ENCODE measurements at regions not wholly inside any gene's neighbourhood (a gene's known extent, or its start where the extent isn't known, plus 50 kb on each side); places are given as distances from the start of the nearest gene placed in this dataset.

GRCh38 chr9:109609060-109609459 is 111.0 kb upstream of the PTPN3 start (continued):
- TF ChIP-seq, protein P1, sequence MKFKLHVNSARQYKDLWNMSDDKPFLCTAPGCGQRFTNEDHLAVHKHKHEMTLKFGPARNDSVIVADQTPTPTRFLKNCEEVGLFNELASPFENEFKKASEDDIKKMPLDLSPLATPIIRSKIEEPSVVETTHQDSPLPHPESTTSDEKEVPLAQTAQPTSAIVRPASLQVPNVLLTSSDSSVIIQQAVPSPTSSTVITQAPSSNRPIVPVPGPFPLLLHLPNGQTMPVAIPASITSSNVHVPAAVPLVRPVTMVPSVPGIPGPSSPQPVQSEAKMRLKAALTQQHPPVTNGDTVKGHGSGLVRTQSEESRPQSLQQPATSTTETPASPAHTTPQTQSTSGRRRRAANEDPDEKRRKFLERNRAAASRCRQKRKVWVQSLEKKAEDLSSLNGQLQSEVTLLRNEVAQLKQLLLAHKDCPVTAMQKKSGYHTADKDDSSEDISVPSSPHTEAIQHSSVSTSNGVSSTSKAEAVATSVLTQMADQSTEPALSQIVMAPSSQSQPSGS (IDR thresholded peaks at IDR 0.05; ENCODE audit: low read length): no peak
- no peak for TF ChIP-seq RAD21 (IDR thresholded peaks at IDR 0.05; ENCODE audit: insufficient read depth, low read depth, low read length)
- no peak for TF ChIP-seq SKIL (IDR thresholded peaks at IDR 0.05; ENCODE audit: low read depth, poor library complexity, severe bottlenecking)
- TF ChIP-seq RCOR1 (conservative IDR thresholded peaks at IDR 0.05; ENCODE audit: low read depth, low read length): no peak

DNA sequence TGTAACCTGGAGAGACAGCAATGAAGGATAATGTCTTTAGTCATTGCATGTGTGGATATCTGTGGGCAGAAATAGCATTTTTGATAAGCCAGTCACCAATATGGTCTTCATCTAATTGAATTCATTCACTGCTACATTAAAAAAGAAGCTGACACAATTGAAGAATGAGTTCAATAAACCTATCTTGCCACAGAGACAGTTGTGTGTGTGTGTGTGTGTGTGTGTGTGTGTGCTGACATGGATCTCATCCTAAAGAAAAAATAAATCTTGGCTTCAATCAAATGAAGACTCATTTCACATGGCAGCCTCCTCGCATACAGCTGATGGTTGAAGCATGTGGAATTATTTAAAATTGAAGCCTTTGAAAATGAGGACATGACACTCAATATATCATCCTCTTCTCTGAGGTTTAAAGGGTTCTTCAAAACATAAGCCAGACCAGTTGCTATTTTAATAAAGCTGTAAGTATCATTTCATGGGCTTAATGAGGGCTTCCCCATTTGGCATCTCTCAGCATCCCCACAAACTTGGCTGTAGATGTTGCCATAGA is 118.5 kb upstream of the PTPN3 start:
- FAIRE-seq (no peak), DNase-seq (ENCODE audit: low read depth, low spot score) (no peak), ATAC-seq (no peak)
- H3K4me1 ChIP-seq (ENCODE audit: control insufficient read depth, insufficient read depth, low read length): no peaks in the 10 kb centered on the region
- no peaks in the 10 kb centered on the region for H3K36me3 ChIP-seq (ENCODE audit: control insufficient read depth in 2 of 2, insufficient read depth in 2 of 2, low read length in 1 of 2)
- no peaks in the 10 kb centered on the region for H4K20me1 ChIP-seq (ENCODE audit: control insufficient read depth, insufficient read depth)
- no peak overlapping the region for H3K9ac ChIP-seq (ENCODE audit: control insufficient read depth, insufficient read depth, low read length)
- BruUV-seq (replicated peaks): no TSS peak
- in situ Hi-C loops (cut with MboI) (no loop called here), intact Hi-C loops (cut with micrococcal nuclease; ENCODE audit: unreplicated experiment) (no loop called here)
- H3K4me3 ChIP-seq: no peak overlapping the region
- 0% methylated on average over 1 of the region's 1 CpG for WGBS (ENCODE audit: insufficient coverage, insufficient replicate concordance, low lambda C conversion rate, missing lambda C conversion rate)
- no peaks in the 10 kb centered on the region for H3K79me2 ChIP-seq (ENCODE audit: control insufficient read depth, insufficient read depth, low read length)
- no peaks in the 10 kb centered on the region for H3K9me3 ChIP-seq (replicated peaks; ENCODE audit: control insufficient read depth, insufficient read depth, low read length)
- no peaks in the 10 kb centered on the region; a peak in 2 of 4 replicates for H3K27me3 ChIP-seq (replicated peaks in 1 of 2; ENCODE audit: control insufficient read depth in 2 of 2, insufficient read depth in 2 of 2, low read length in 1 of 2)
- no peak overlapping the region for H3K27ac ChIP-seq (ENCODE audit: control insufficient read depth, insufficient read depth)
- no peak overlapping the region for H2AFZ ChIP-seq (ENCODE audit: control insufficient read depth, low read depth, low read length)
- ChIA-PET POLR2A (interaction anchor here (0.6 kb wide), 1 partner anchor 389 kb away, joined by 3 read pairs; no protein-coding TSS in a partner anchor), CTCF (no interaction called here), RAD21 (ENCODE audit: unreplicated experiment) (no interaction called here), SMC1A (ENCODE audit: uncharacterized antibody, unreplicated experiment) (no interaction called here)
- no peak overlapping the region for H3K4me2 ChIP-seq (ENCODE audit: control insufficient read depth, insufficient read depth)
- TF ChIP-seq JUNB (IDR thresholded peaks at IDR 0.05): no peak
- TF ChIP-seq, protein P2, sequence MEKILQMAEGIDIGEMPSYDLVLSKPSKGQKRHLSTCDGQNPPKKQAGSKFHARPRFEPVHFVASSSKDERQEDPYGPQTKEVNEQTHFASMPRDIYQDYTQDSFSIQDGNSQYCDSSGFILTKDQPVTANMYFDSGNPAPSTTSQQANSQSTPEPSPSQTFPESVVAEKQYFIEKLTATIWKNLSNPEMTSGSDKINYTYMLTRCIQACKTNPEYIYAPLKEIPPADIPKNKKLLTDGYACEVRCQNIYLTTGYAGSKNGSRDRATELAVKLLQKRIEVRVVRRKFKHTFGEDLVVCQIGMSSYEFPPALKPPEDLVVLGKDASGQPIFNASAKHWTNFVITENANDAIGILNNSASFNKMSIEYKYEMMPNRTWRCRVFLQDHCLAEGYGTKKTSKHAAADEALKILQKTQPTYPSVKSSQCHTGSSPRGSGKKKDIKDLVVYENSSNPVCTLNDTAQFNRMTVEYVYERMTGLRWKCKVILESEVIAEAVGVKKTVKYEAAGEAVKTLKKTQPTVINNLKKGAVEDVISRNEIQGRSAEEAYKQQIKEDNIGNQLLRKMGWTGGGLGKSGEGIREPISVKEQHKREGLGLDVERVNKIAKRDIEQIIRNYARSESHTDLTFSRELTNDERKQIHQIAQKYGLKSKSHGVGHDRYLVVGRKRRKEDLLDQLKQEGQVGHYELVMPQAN (conservative IDR thresholded peaks at IDR 0.05): no peak
- TF ChIP-seq NFIC (IDR thresholded peaks at IDR 0.05; ENCODE audit: low read depth, low read length): no peak
- no peak for TF ChIP-seq YBX1 (IDR thresholded peaks at IDR 0.05)
- TF ChIP-seq TCF12 (IDR thresholded peaks at IDR 0.05; ENCODE audit: low read depth, low read length): no peak
- TF ChIP-seq ETV6 (conservative IDR thresholded peaks at IDR 0.05 in 1 of 2, IDR thresholded peaks at IDR 0.05 in 1 of 2; ENCODE audit: borderline replicate concordance in 1 of 2, low read depth in 1 of 2): no peak
- no peak for TF ChIP-seq NFYB (IDR thresholded peaks at IDR 0.05; ENCODE audit: insufficient read depth, low read depth, low read length)
- TF ChIP-seq ZSCAN29 (IDR thresholded peaks at IDR 0.05): no peak
- TF ChIP-seq, protein P3, sequence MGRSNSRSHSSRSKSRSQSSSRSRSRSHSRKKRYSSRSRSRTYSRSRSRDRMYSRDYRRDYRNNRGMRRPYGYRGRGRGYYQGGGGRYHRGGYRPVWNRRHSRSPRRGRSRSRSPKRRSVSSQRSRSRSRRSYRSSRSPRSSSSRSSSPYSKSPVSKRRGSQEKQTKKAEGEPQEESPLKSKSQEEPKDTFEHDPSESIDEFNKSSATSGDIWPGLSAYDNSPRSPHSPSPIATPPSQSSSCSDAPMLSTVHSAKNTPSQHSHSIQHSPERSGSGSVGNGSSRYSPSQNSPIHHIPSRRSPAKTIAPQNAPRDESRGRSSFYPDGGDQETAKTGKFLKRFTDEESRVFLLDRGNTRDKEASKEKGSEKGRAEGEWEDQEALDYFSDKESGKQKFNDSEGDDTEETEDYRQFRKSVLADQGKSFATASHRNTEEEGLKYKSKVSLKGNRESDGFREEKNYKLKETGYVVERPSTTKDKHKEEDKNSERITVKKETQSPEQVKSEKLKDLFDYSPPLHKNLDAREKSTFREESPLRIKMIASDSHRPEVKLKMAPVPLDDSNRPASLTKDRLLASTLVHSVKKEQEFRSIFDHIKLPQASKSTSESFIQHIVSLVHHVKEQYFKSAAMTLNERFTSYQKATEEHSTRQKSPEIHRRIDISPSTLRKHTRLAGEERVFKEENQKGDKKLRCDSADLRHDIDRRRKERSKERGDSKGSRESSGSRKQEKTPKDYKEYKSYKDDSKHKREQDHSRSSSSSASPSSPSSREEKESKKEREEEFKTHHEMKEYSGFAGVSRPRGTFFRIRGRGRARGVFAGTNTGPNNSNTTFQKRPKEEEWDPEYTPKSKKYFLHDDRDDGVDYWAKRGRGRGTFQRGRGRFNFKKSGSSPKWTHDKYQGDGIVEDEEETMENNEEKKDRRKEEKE (IDR thresholded peaks at IDR 0.05): no peak
